Liver (tissue), 3 donors: ENCODE measurements at regions not wholly inside any gene's neighbourhood (a gene's known extent, or its start where the extent isn't known, plus 50 kb on each side); places are given as distances from the start of the nearest gene placed in this dataset.

Experiments used
- EGR1 ChIP-seq, 2 donors: IDR thresholded peaks; 2 replicates each; pipeline ENCODE4 v1.6.1; 2016 to 2018; ENCODE audit warnings: antibody characterized with exemption in 2 of 2, low read depth in 2 of 2
- GABPA ChIP-seq, 2 donors: IDR thresholded peaks in 1 of 2; conservative IDR thresholded peaks in 1 of 2; 2 replicates each; pipeline ENCODE4 v1.6.1; 2016; ENCODE audit warnings: antibody characterized with exemption in 2 of 2, mild to moderate bottlenecking in 1 of 2, moderate library complexity in 1 of 2
- JUND ChIP-seq, 2 donors: IDR thresholded peaks; 2 replicates each; pipeline ENCODE4 v1.6.1; 2016; ENCODE audit warnings: antibody characterized with exemption in 2 of 2
- NR2F2 ChIP-seq: IDR thresholded peaks from 2 replicates; pipeline ENCODE4 v1.6.1; 2016; ENCODE audit warnings: antibody characterized with exemption
- RAD21 ChIP-seq, 2 donors: IDR thresholded peaks; 2 replicates each; pipeline ENCODE4 v1.6.1; 2016; ENCODE audit warnings: antibody characterized with exemption in 2 of 2, mild to moderate bottlenecking in 2 of 2
- RXRA ChIP-seq, 2 donors: IDR thresholded peaks; 2 replicates each; pipeline ENCODE4 v1.6.1; 2017 to 2018; ENCODE audit warnings: antibody characterized with exemption in 2 of 2, mild to moderate bottlenecking in 1 of 2
- SP1 ChIP-seq: IDR thresholded peaks from 2 replicates; pipeline ENCODE4 v1.6.1; 2018; ENCODE audit warnings: antibody characterized with exemption, mild to moderate bottlenecking
- TAF1 ChIP-seq: conservative IDR thresholded peaks from 2 replicates; pipeline ENCODE4 v1.6.1; 2016; ENCODE audit warnings: antibody characterized with exemption, mild to moderate bottlenecking
- YY1 ChIP-seq: IDR thresholded peaks from 2 replicates; pipeline ENCODE4 v1.6.1; 2016; ENCODE audit warnings: antibody characterized with exemption, mild to moderate bottlenecking
- TF ChIP-seq, protein P1 (sequence below): IDR thresholded peaks from 2 replicates; pipeline ENCODE4 v1.6.1; 2016; ENCODE audit warnings: antibody characterized with exemption
- TF ChIP-seq, protein P2 (sequence below): fragments of 150-350 bp; IDR thresholded peaks from 2 replicates; pipeline ENCODE4 v1.5.1; 2017; ENCODE audit warnings: improper control_type of control experiment, low read depth, low read length; ENCODE audit not compliant: missing input control
- TF ChIP-seq, protein P3 (sequence below): IDR thresholded peaks from 2 replicates; pipeline ENCODE4 v1.6.1; 2016; ENCODE audit warnings: antibody characterized with exemption
- TF ChIP-seq, protein P4 (sequence below): IDR thresholded peaks from 2 replicates; pipeline ENCODE4 v1.6.1; 2016; ENCODE audit warnings: antibody characterized with exemption, mild to moderate bottlenecking
- donor health status: healthy.
- donor health status: healthy.

DNA sequence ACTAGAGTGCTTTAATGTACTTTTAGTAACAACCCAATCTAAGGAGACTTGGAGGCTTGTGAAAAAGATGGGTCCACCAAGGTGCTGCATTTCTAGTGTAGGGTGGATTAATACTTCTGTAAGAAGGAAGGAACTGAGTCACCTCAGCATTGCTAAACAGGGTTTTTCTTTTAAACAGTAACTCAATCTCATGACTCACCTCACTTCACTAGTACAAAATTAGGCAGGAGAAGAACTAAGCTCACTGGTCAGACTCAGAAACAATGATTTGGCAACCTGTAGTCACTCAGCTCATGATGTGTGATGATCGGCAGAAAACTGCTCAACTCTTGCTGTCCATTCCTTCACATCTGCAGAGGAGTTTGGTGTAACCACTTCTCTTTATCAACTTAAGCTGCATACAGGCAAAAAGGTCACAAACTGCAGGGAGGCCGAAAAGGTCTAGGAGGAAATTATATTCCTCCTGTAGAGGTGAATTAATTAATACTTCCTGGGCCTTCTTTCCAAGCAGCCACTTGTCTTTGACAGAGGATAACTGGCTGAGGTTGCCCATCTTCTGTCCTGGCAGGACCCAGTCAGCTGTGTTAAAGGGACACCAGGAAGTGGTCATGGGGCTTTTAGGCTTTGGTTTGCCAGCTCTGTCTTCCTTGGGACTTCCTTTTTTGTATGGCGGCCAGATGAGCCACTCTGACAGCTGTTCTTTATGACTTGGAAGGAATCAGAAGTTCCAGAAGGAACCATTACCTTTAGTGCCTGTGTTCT lies 466.9 kb downstream of the FUT8 start:
- TF ChIP-seq, protein P1, sequence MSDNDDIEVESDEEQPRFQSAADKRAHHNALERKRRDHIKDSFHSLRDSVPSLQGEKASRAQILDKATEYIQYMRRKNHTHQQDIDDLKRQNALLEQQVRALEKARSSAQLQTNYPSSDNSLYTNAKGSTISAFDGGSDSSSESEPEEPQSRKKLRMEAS: no peak
- TF ChIP-seq, protein P2, sequence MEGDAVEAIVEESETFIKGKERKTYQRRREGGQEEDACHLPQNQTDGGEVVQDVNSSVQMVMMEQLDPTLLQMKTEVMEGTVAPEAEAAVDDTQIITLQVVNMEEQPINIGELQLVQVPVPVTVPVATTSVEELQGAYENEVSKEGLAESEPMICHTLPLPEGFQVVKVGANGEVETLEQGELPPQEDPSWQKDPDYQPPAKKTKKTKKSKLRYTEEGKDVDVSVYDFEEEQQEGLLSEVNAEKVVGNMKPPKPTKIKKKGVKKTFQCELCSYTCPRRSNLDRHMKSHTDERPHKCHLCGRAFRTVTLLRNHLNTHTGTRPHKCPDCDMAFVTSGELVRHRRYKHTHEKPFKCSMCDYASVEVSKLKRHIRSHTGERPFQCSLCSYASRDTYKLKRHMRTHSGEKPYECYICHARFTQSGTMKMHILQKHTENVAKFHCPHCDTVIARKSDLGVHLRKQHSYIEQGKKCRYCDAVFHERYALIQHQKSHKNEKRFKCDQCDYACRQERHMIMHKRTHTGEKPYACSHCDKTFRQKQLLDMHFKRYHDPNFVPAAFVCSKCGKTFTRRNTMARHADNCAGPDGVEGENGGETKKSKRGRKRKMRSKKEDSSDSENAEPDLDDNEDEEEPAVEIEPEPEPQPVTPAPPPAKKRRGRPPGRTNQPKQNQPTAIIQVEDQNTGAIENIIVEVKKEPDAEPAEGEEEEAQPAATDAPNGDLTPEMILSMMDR: no peak
- TF ChIP-seq YY1 (no peak), JUND (IDR thresholded peaks at IDR 0.05) (no peak), SP1 (no peak), EGR1 (IDR thresholded peaks at IDR 0.05; ENCODE audit: low read depth in 2 of 2) (no peak), TAF1 (no peak), GABPA (IDR thresholded peaks at IDR 0.05 in 1 of 2, conservative IDR thresholded peaks at IDR 0.05 in 1 of 2) (no peak), RAD21 (IDR thresholded peaks at IDR 0.05) (no peak), RXRA (IDR thresholded peaks at IDR 0.05) (no peak), NR2F2 (no peak)
- TF ChIP-seq, protein P3, sequence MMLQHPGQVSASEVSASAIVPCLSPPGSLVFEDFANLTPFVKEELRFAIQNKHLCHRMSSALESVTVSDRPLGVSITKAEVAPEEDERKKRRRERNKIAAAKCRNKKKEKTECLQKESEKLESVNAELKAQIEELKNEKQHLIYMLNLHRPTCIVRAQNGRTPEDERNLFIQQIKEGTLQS: no peak
- TF ChIP-seq, protein P4, sequence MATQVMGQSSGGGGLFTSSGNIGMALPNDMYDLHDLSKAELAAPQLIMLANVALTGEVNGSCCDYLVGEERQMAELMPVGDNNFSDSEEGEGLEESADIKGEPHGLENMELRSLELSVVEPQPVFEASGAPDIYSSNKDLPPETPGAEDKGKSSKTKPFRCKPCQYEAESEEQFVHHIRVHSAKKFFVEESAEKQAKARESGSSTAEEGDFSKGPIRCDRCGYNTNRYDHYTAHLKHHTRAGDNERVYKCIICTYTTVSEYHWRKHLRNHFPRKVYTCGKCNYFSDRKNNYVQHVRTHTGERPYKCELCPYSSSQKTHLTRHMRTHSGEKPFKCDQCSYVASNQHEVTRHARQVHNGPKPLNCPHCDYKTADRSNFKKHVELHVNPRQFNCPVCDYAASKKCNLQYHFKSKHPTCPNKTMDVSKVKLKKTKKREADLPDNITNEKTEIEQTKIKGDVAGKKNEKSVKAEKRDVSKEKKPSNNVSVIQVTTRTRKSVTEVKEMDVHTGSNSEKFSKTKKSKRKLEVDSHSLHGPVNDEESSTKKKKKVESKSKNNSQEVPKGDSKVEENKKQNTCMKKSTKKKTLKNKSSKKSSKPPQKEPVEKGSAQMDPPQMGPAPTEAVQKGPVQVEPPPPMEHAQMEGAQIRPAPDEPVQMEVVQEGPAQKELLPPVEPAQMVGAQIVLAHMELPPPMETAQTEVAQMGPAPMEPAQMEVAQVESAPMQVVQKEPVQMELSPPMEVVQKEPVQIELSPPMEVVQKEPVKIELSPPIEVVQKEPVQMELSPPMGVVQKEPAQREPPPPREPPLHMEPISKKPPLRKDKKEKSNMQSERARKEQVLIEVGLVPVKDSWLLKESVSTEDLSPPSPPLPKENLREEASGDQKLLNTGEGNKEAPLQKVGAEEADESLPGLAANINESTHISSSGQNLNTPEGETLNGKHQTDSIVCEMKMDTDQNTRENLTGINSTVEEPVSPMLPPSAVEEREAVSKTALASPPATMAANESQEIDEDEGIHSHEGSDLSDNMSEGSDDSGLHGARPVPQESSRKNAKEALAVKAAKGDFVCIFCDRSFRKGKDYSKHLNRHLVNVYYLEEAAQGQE: no peak
